ENCODE measurements at regions not wholly inside any gene's neighbourhood (a gene's known extent, or its start where the extent isn't known, plus 50 kb on each side); places are given as distances from the start of the nearest gene placed in this dataset.

DNA sequence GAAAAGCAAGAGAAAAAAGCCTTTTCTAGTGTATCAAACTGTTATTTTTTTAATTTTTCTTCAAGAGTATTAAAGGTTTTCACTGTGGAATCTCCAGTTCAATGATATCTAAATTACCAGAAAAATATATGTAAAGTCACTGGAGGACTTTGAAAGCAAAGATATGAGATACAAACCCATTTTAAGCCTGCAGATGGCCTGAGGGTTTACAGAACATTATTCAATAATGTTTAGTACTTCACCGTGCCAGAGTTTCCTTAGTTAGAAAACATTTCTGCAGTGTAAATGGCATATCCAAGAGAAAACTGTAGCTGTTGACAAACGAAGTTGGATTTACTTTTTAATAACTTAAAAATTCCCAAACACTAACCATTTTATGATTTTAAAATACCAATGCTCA, 529.4 kb upstream of the AGTR1 start:
- H3K4me3 ChIP-seq = no peak overlapping the region
- H3K27ac ChIP-seq = no peak overlapping the region
- H3K36me3 ChIP-seq = no peaks in the 10 kb centered on the region
- intact Hi-C loops (cut with DNase I; ENCODE audit: low total_unique reads) = no loop called here
- H3K4me1 ChIP-seq = no peaks in the 10 kb centered on the region
- no peak for DNase-seq (ENCODE audit: low spot score in 2 of 2)
- no peak for TF ChIP-seq POLR2A (IDR thresholded peaks at IDR 0.05)
- TF ChIP-seq, protein P1, sequence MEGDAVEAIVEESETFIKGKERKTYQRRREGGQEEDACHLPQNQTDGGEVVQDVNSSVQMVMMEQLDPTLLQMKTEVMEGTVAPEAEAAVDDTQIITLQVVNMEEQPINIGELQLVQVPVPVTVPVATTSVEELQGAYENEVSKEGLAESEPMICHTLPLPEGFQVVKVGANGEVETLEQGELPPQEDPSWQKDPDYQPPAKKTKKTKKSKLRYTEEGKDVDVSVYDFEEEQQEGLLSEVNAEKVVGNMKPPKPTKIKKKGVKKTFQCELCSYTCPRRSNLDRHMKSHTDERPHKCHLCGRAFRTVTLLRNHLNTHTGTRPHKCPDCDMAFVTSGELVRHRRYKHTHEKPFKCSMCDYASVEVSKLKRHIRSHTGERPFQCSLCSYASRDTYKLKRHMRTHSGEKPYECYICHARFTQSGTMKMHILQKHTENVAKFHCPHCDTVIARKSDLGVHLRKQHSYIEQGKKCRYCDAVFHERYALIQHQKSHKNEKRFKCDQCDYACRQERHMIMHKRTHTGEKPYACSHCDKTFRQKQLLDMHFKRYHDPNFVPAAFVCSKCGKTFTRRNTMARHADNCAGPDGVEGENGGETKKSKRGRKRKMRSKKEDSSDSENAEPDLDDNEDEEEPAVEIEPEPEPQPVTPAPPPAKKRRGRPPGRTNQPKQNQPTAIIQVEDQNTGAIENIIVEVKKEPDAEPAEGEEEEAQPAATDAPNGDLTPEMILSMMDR (IDR thresholded peaks at IDR 0.05) = no peak
- TF ChIP-seq POLR2AphosphoS5 (IDR thresholded peaks at IDR 0.05) = no peak
- no peaks in the 10 kb centered on the region for H3K9me3 ChIP-seq
- no peaks in the 10 kb centered on the region for H3K27me3 ChIP-seq

DNA sequence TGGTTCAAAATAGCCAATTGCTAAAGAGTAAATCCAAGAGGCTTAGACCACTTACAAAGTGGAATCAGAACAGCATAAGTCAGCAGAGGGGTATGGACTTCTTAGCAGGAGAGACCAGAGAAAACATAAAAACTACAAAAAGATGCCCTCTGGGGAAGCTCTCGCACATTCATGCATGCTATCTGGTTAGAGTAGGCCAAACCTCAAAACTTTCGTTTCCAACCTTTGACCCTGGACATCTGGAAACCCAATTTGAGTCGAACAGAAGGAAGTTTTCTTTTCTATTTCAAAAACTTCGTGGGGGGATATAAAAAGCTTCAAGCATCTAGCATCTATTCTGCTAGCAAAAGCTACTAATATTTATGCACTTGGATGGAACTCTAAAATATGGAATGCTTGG, 523.9 kb upstream of the AGTR1 start:
- DNase-seq (ENCODE audit: low spot score in 2 of 2) = no peak
- intact Hi-C loops (cut with DNase I; ENCODE audit: low total_unique reads) = no loop called here
- no peaks in the 10 kb centered on the region for H3K36me3 ChIP-seq
- no peaks in the 10 kb centered on the region for H3K9me3 ChIP-seq
- H3K4me1 ChIP-seq = no peaks in the 10 kb centered on the region
- no peaks in the 10 kb centered on the region for H3K27me3 ChIP-seq
- TF ChIP-seq, protein P1 (IDR thresholded peaks at IDR 0.05) = no peak
- TF ChIP-seq POLR2AphosphoS5 (IDR thresholded peaks at IDR 0.05) (no peak), POLR2A (IDR thresholded peaks at IDR 0.05) (no peak)
- H3K4me3 ChIP-seq = no peak overlapping the region
- no peak overlapping the region for H3K27ac ChIP-seq

DNA sequence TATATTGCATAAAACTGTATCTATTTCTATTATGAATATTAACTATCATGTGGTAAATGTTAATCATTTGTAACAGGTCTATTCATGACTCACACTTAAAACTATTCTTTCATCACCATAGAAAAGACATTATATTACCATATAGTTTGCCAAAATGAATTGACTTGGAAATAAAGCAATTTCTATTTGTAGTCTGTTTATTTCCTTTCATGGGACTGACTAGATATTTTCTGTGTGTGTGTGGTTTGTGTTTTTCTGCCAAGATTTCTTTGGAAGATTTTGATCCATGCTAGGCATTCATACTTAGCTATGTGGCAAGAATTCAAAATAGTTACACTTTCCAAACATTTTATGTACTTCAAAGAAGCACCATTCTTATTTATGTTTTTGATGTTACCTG, 522.5 kb upstream of the AGTR1 start:
- Histone ChIP-seq H3K4me3 (no peak overlapping the region), H3K4me1 (no peaks in the 10 kb centered on the region), H3K36me3 (no peaks in the 10 kb centered on the region), H3K9me3 (no peaks in the 10 kb centered on the region), H3K27ac (no peak overlapping the region), H3K27me3 (no peaks in the 10 kb centered on the region)
- intact Hi-C loops (cut with DNase I; ENCODE audit: low total_unique reads) = no loop called here
- TF ChIP-seq, protein P1 (IDR thresholded peaks at IDR 0.05) = no peak
- TF ChIP-seq POLR2A (IDR thresholded peaks at IDR 0.05) = no peak
- TF ChIP-seq POLR2AphosphoS5 (IDR thresholded peaks at IDR 0.05) = no peak
- no peak for DNase-seq (ENCODE audit: low spot score in 2 of 2)

DNA sequence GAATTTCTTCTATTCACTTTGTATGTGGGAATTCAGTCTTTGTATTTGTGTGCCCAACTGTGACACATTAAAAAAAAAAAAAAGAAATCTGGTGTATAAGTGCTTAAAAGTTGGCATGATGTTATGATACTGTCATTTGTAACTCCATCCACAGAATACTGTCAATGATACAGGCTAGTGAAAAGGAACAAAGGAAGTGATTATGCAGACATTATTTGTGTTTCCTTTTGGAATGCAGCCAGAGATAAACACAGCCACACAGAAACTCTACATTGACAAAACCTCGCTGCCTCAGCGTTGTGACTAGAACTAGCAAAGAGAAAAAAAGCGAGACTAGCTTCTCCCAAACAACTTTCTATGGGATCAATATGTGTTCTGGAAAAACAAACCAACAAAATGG, 519.2 kb upstream of the AGTR1 start:
- Histone ChIP-seq H3K9me3 (no peaks in the 10 kb centered on the region), H3K4me1 (no peaks in the 10 kb centered on the region), H3K4me3 (no peak overlapping the region), H3K27me3 (no peaks in the 10 kb centered on the region), H3K27ac (no peak overlapping the region), H3K36me3 (no peaks in the 10 kb centered on the region)
- intact Hi-C loops (cut with DNase I; ENCODE audit: low total_unique reads) = no loop called here
- no peak for DNase-seq (ENCODE audit: low spot score in 2 of 2)
- no peak for TF ChIP-seq POLR2AphosphoS5 (IDR thresholded peaks at IDR 0.05)
- TF ChIP-seq, protein P1 (IDR thresholded peaks at IDR 0.05) = no peak
- no peak for TF ChIP-seq POLR2A (IDR thresholded peaks at IDR 0.05)

DNA sequence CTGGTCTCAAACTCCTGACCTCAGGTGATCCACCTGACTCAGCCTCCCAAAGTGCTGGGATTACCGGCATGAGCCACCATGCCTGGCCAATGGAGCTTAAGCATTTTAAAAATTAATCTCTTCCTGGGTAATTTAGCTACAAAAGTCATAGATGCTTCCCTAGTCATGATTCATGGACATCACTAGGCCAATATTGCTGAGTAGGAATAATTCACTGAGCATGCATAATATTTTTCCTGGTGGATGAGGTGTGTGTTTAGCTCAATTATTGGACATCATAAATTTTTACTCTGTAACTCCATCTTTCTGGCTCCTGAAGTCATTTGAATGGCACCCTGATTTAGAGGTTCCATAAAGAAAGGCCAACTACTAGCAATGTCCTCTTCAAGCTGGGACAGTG, 512.9 kb upstream of the AGTR1 start:
- no peak for DNase-seq (ENCODE audit: low spot score in 2 of 2)
- no peaks in the 10 kb centered on the region for H3K27me3 ChIP-seq
- H3K4me3 ChIP-seq = no peak overlapping the region
- no peak overlapping the region for H3K27ac ChIP-seq
- no peaks in the 10 kb centered on the region for H3K4me1 ChIP-seq
- H3K9me3 ChIP-seq = no peaks in the 10 kb centered on the region
- no peaks in the 10 kb centered on the region for H3K36me3 ChIP-seq
- TF ChIP-seq POLR2AphosphoS5 (IDR thresholded peaks at IDR 0.05) (no peak), POLR2A (IDR thresholded peaks at IDR 0.05) (no peak)
- TF ChIP-seq, protein P1 (IDR thresholded peaks at IDR 0.05) = no peak
- intact Hi-C loops (cut with DNase I; ENCODE audit: low total_unique reads) = no loop called here

Measured in breast epithelium (tissue), 4 donors.